ENCODE measurements at regions not wholly inside any gene's neighbourhood (a gene's known extent, or its start where the extent isn't known, plus 50 kb on each side); places are given as distances from the start of the nearest gene placed in this dataset.

DNA sequence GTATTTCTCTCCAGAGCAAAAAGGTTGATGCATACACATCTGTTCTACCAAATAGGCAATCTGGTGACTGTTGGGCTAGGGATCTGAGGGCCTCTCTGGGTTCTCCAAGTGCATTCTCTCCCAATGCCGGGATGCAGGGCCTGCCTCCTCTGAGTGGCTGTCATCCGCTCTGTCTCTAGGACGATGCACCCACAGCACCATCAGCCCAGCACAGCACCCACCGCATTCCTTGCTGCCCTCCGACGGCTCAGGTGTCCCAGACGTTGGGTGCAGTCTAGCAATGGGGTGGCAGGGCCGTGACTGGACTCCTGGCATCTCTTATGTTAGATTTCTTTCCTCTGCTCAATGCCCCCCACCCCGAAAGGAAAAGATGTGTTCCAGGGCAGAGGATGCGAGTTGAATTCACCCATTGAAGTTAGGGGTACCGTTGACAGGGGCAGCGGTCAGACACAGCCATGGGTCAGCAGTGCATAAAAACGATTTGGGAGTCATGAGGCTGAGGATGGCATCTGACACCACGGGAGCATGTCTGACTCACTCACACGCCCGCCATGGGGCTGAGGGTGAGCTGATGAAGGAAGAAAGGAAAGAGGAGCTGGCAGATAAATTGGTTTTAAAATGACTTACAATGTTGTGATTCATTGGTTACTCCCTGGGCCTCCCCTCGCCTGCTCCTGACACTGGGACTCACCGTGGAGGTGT is 93.2 kb upstream of the C14orf180 start:
- no peak overlapping the region for H3K4me3 ChIP-seq (ENCODE audit: low read length in 2 of 2)
- H3K36me3 ChIP-seq (ENCODE audit: control insufficient read depth in 2 of 2, insufficient read depth in 2 of 2, low read length in 2 of 2), result no peaks in the 10 kb centered on the region
- H3K27me3 ChIP-seq (ENCODE audit: control insufficient read depth in 1 of 2, insufficient read depth in 2 of 2, low read length in 2 of 2), result peaks cover 0 to 2% of the 10 kb centered on the region in 2 donors
- H3K9me3 ChIP-seq (ENCODE audit: control insufficient read depth in 2 of 2, low read length in 2 of 2), result peaks cover 6% of the 10 kb centered on the region in 2 donors
- H3K27ac ChIP-seq (ENCODE audit: low read length), result no peak overlapping the region
- H3K9ac ChIP-seq (ENCODE audit: low read length in 2 of 2), result no peak overlapping the region
- H3K4me1 ChIP-seq (ENCODE audit: control insufficient read depth, insufficient read depth, low read length), result no peaks in the 10 kb centered on the region

DNA sequence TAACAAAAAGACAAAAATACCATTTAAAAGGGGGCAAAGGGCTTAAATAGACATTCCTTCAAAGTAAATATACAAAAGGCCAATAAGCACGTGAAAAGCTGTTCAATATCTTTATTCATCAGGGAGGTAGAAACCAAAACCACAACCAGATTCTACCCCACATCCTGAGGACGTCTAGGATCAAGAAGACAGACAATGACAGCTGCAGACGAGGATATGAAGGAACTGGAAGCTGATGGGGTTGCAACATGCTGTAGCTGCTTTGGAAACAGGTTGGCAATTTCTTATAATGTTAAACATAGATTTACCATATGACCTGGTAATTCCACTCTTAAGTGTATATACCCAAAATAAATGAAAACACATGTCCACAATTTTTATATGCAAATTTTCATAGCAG is 85.1 kb upstream of the C14orf180 start:
- Histone ChIP-seq H3K9ac (ENCODE audit: low read length in 2 of 2) (no peak overlapping the region), H3K4me3 (ENCODE audit: low read length in 2 of 2) (no peak overlapping the region), H3K4me1 (ENCODE audit: control insufficient read depth, insufficient read depth, low read length) (no peaks in the 10 kb centered on the region), H3K27ac (ENCODE audit: low read length) (no peak overlapping the region), H3K27me3 (ENCODE audit: control insufficient read depth in 1 of 2, insufficient read depth in 2 of 2, low read length in 2 of 2) (no peaks in the 10 kb centered on the region), H3K36me3 (ENCODE audit: control insufficient read depth in 2 of 2, insufficient read depth in 2 of 2, low read length in 2 of 2) (no peaks in the 10 kb centered on the region), H3K9me3 (ENCODE audit: control insufficient read depth in 2 of 2, low read length in 2 of 2) (peaks cover 6 to 8% of the 10 kb centered on the region in 2 donors)

DNA sequence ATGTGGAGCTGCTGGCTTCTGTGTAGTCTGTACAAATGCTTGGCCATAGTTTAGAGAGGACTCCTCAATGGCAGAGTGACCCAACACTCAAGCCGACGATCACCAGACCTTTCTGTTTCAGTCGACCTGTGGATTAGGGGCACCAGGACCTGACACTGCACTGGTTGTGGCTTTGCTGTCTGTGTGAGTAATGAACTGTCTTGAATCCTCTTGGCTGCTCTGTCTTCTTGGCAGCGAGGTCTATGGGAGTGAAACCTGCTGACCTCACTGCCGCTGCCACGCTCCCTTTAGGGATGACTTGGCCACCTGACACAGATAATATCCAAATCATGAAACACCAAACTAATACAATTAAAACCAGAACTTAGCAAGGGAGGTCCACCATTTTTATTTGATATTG is 83.5 kb upstream of the C14orf180 start:
- Histone ChIP-seq H3K9me3 (ENCODE audit: control insufficient read depth in 2 of 2, low read length in 2 of 2) (peaks cover 6 to 8% of the 10 kb centered on the region in 2 donors), H3K9ac (ENCODE audit: low read length in 2 of 2) (no peak overlapping the region), H3K4me1 (ENCODE audit: control insufficient read depth, insufficient read depth, low read length) (no peaks in the 10 kb centered on the region), H3K4me3 (ENCODE audit: low read length in 2 of 2) (no peak overlapping the region), H3K27ac (ENCODE audit: low read length) (no peak overlapping the region), H3K36me3 (ENCODE audit: control insufficient read depth in 2 of 2, insufficient read depth in 2 of 2, low read length in 2 of 2) (no peaks in the 10 kb centered on the region), H3K27me3 (ENCODE audit: control insufficient read depth in 1 of 2, insufficient read depth in 2 of 2, low read length in 2 of 2) (peaks cover 2% of the 10 kb centered on the region in 2 donors)

DNA sequence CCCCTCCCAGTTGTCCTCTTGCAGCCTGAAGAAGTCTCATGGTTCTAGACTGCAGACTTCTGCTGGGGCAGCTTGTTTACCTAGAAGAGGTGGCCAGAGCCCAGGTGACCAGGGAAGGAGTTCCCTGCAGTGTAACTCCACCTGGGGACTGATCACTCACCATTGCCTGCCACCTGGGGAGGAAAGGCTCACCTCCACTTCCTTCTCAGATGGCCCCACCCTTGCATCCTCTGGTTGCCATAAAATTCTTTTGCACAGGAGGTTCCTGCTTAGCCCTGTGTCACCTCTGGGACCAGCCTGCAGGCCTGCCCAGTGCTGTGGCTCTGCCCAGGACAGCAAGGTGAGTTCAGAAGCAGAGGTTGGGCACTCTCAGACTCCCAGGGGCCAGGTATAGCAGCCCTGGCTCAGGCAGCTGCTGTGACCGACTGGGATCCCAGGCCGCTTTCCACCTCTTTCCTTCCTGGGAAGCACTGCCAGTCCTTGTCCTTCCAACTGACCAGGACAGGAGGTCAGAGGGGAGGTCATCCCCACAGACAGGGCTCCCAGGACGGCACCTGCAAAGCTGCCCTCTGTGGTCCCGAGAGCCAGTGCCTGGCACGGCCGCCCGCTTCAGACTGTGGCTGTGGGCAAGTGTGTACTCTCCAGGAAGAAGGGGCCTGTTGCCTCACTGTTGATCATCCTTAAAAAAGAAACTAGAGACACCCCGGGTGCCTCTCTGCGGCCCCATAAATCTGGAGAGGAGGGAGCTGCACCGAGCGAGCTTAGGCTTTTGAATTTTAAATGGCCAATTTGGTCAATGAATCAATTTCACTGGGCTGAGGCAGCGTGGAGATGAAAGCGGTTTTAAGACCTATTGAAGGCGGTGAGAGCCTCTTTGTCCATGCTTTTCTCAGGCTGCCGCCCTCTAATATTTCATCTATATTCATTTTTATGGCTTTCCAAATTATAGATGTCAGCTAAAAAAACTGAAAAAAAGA is 79.5 kb upstream of the C14orf180 start:
- Histone ChIP-seq H3K4me3 (ENCODE audit: low read length in 2 of 2) (no peak overlapping the region), H3K27ac (ENCODE audit: low read length) (no peak overlapping the region), H3K27me3 (ENCODE audit: control insufficient read depth in 1 of 2, insufficient read depth in 2 of 2, low read length in 2 of 2) (peaks cover 2 to 3% of the 10 kb centered on the region in 2 donors), H3K36me3 (ENCODE audit: control insufficient read depth in 2 of 2, insufficient read depth in 2 of 2, low read length in 2 of 2) (no peaks in the 10 kb centered on the region), H3K9me3 (ENCODE audit: control insufficient read depth in 2 of 2, low read length in 2 of 2) (peaks cover 14% of the 10 kb centered on the region in 2 donors), H3K9ac (ENCODE audit: low read length in 2 of 2) (no peak overlapping the region), H3K4me1 (ENCODE audit: control insufficient read depth, insufficient read depth, low read length) (no peaks in the 10 kb centered on the region)

DNA sequence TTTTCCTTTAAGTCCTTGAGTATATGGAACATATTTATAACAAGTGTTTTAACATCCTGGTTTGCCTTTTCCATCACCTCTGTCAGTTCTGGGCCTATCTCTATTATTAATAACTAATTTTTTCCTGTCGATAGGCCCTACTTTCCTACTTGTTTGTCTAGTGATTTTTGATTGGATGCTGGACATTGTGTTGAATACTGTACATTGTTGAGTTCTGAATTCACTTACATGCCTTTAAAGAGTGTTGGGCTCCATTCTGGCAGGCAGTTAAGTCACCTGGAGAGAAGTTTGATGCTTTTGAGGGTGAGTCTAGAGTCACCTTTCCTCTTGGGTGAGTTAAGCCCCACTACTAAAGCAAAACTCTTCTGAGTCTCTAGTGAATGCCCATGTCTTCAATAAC is 77.5 kb upstream of the C14orf180 start:
- H3K27me3 ChIP-seq (ENCODE audit: control insufficient read depth in 1 of 2, insufficient read depth in 2 of 2, low read length in 2 of 2), result peaks cover 2 to 5% of the 10 kb centered on the region in 2 donors

DNA sequence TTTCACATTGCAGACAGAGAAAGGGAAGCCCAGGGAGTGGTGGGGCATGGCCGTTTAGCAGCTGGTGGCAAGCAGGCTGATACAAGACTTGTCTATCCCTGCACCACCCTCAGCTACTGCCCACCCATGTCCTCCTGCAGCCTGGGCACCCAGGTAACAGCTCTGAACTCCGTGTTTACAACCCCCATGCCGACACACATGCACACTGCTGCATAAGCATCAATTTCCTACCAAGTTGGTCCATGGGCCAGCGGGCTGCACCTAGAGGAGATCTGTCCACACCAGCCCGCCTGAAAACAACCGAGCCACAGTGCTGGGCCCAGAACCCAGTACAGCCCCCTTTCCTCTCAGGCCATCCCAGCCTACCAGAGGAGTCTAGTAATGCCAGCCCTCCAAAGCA is 75.9 kb upstream of the C14orf180 start:
- Histone ChIP-seq H3K36me3 (ENCODE audit: control insufficient read depth in 2 of 2, insufficient read depth in 2 of 2, low read length in 2 of 2) (no peaks in the 10 kb centered on the region), H3K4me3 (ENCODE audit: low read length in 2 of 2) (no peak overlapping the region), H3K4me1 (ENCODE audit: control insufficient read depth, insufficient read depth, low read length) (no peaks in the 10 kb centered on the region), H3K9me3 (ENCODE audit: control insufficient read depth in 2 of 2, low read length in 2 of 2) (peaks cover 8 to 10% of the 10 kb centered on the region in 2 donors), H3K9ac (ENCODE audit: low read length in 2 of 2) (no peak overlapping the region), H3K27me3 (ENCODE audit: control insufficient read depth in 1 of 2, insufficient read depth in 2 of 2, low read length in 2 of 2) (peaks cover 2 to 5% of the 10 kb centered on the region in 2 donors), H3K27ac (ENCODE audit: low read length) (no peak overlapping the region)

More for the DNA sequence above, 77.5 kb upstream of the C14orf180 start:
- Histone ChIP-seq H3K27ac (ENCODE audit: low read length) (no peak overlapping the region), H3K36me3 (ENCODE audit: control insufficient read depth in 2 of 2, insufficient read depth in 2 of 2, low read length in 2 of 2) (no peaks in the 10 kb centered on the region), H3K4me3 (ENCODE audit: low read length in 2 of 2) (no peak overlapping the region), H3K9me3 (ENCODE audit: control insufficient read depth in 2 of 2, low read length in 2 of 2) (peaks cover 8 to 10% of the 10 kb centered on the region in 2 donors), H3K4me1 (ENCODE audit: control insufficient read depth, insufficient read depth, low read length) (no peaks in the 10 kb centered on the region), H3K9ac (ENCODE audit: low read length in 2 of 2) (no peak overlapping the region)

DNA sequence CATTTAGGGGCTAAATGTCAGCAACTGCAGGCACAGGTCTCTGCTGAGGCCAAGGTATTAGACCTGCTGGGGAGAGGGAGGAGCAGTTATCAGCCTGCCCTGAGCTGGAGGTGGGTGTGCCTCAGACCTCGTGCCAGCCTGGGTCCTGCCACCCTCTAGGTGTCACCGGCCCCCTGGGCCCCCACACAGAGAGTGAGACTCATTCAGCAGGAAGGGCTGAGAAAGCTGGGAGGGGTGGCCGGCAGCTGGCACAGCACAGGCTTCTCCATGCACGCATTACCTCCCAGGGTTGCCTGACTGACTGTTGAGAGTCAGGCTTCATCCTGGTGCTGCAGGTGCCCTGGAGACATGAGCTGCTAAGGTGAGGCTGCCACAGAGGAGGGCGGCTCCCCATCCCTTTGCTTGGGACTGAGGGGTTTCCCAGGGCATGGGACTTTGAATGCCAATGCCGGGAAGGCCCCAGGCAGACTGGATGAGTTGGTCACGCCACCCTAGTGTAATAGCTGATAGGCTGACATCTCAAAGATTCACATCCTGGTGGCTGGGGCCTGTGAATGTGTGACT is 75.3 kb upstream of the C14orf180 start:
- H3K9me3 ChIP-seq (ENCODE audit: control insufficient read depth in 2 of 2, low read length in 2 of 2), result peaks cover 10 to 11% of the 10 kb centered on the region in 2 donors

DNA sequence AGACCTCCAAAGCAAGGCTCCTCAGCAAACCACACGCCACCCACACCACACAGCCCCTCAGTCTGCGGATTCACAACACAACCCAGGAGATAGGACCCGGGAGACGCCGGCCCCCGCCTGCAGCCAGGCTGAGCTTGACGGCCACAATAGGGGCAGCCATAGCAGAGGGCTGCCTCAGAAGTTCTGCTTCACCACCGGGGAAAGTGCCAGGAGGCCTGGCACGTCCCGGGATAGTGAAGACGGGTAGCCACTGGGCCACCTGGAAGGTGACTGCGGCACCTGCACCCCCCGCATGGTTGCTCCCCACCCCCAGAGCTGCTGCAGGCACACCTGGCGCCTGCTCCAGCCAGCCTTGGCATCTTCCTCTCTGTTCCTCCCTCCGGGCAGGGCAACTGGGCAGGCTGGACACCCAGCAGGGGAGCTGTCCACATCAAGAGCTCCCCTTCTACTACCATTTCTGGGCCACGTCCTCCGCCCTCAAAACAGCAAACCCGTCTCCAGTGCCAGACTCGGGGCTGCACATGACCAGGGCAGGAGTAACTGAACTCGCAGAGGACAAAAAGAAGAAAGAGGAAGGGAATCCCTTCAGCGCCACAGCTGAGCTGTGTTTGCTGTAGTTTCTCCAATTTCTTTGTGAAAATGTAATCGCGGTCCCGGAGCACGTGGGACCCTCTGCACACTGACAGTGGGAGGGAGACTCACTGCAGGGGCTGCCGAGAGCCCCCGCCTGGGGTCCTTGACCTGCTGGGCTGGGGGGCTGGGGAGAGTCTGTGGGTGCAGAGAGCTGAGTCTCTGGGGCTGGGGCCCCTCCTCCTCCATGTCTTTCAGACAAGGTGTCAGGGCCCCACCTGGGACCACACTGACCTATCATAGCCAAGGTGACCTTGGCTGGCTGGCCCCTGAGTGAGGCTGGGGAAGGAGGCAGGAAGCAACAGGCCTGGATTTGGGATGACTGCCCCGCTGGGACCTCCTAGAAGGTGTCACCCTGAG is 74.2 kb upstream of the C14orf180 start:
- Histone ChIP-seq H3K9me3 (ENCODE audit: control insufficient read depth in 2 of 2, low read length in 2 of 2) (peaks cover 10 to 11% of the 10 kb centered on the region in 2 donors), H3K27ac (ENCODE audit: low read length) (no peak overlapping the region), H3K9ac (ENCODE audit: low read length in 2 of 2) (no peak overlapping the region), H3K4me3 (ENCODE audit: low read length in 2 of 2) (no peak overlapping the region), H3K36me3 (ENCODE audit: control insufficient read depth in 2 of 2, insufficient read depth in 2 of 2, low read length in 2 of 2) (no peaks in the 10 kb centered on the region), H3K27me3 (ENCODE audit: control insufficient read depth in 1 of 2, insufficient read depth in 2 of 2, low read length in 2 of 2) (peaks cover 0 to 3% of the 10 kb centered on the region in 2 donors), H3K4me1 (ENCODE audit: control insufficient read depth, insufficient read depth, low read length) (no peaks in the 10 kb centered on the region)

More for the DNA sequence above, 75.3 kb upstream of the C14orf180 start:
- H3K36me3 ChIP-seq (ENCODE audit: control insufficient read depth in 2 of 2, insufficient read depth in 2 of 2, low read length in 2 of 2), result no peaks in the 10 kb centered on the region
- H3K9ac ChIP-seq (ENCODE audit: low read length in 2 of 2), result no peak overlapping the region
- no peaks in the 10 kb centered on the region for H3K4me1 ChIP-seq (ENCODE audit: control insufficient read depth, insufficient read depth, low read length)
- peaks cover 2 to 5% of the 10 kb centered on the region in 2 donors for H3K27me3 ChIP-seq (ENCODE audit: control insufficient read depth in 1 of 2, insufficient read depth in 2 of 2, low read length in 2 of 2)
- H3K27ac ChIP-seq (ENCODE audit: low read length), result no peak overlapping the region
- H3K4me3 ChIP-seq (ENCODE audit: low read length in 2 of 2), result no peak overlapping the region

DNA sequence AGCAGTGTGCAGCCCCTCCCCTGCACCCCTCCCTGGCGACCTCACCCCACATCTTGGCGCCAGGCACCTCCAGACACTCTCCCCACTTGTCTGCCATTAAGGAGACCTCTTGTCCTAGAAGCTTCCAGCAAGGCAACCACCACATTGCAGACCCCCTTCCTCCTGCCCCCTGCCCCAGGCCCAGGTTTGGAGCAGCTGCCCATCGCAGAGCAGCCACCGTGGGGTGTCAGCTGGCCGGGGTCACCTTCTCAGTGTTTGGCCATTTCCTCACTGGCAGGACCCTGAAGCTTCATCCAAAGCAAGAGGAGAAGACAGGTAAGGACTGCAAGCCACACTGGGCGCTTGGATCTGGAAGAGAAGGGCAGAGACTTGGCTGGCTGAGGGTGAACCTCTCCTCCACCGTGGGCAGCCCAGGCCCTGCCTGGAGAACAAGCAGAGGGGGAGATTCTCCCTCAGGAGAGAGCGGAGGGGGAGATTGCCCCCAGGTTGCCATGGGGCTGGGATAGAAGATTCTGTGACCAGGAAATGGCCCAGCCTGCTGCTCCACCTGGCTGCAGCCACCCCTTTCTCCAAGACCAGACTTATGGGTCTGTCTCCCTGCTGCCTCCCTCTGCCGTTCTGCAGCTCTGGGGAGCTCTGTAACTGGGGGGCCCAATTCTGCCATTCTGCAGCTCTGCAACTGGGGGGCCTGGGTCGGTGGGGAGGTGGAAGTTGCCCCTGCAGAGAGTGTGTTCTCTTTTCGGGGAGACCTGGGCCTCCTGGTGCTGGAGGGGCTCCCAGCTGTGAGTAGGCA is 72.9 kb upstream of the C14orf180 start:
- H3K36me3 ChIP-seq (ENCODE audit: control insufficient read depth in 2 of 2, insufficient read depth in 2 of 2, low read length in 2 of 2), result no peaks in the 10 kb centered on the region
- H3K27ac ChIP-seq (ENCODE audit: low read length), result no peak overlapping the region
- H3K27me3 ChIP-seq (ENCODE audit: control insufficient read depth in 1 of 2, insufficient read depth in 2 of 2, low read length in 2 of 2), result peaks cover 0 to 3% of the 10 kb centered on the region in 2 donors
- no peak overlapping the region for H3K9ac ChIP-seq (ENCODE audit: low read length in 2 of 2)
- H3K4me3 ChIP-seq (ENCODE audit: low read length in 2 of 2), result no peak overlapping the region
- no peaks in the 10 kb centered on the region for H3K4me1 ChIP-seq (ENCODE audit: control insufficient read depth, insufficient read depth, low read length)
- H3K9me3 ChIP-seq (ENCODE audit: control insufficient read depth in 2 of 2, low read length in 2 of 2), result peaks cover 10 to 11% of the 10 kb centered on the region in 2 donors

Measured in stomach smooth muscle (tissue), 2 donors.